GM12892 (cell line): ENCODE measurements at regions not wholly inside any gene's neighbourhood (a gene's known extent, or its start where the extent isn't known, plus 50 kb on each side); places are given as distances from the start of the nearest gene placed in this dataset.

ENCODE experiments used
- POLR2A ChIP-seq: IDR thresholded peaks from 2 replicates; pipeline ENCODE4 v1.6.1; 2011; ENCODE audit warnings: low read depth, low read length, control low read depth
- POLR2AphosphoS5 ChIP-seq: IDR thresholded peaks from 2 replicates; pipeline ENCODE4 v1.6.1; 2011; ENCODE audit warnings: low read depth, low read length, control low read depth
- TAF1 ChIP-seq: IDR thresholded peaks from 2 replicates; pipeline ENCODE4 v1.6.1; 2011; ENCODE audit warnings: low read depth, mild to moderate bottlenecking, control low read depth, low read length, borderline replicate concordance

- no peak for TF ChIP-seq TAF1
- TF ChIP-seq POLR2AphosphoS5 = no peak
- TF ChIP-seq POLR2A = no peak
Observed at GRCh38 chr18:38565513-38565912, 999.9 kb upstream of the CELF4 start.
